Mammary epithelial cell (primary cell): ENCODE measurements at regions not wholly inside any gene's neighbourhood (a gene's known extent, or its start where the extent isn't known, plus 50 kb on each side); places are given as distances from the start of the nearest gene placed in this dataset.

Source experiments
- EZH2 ChIP-seq: IDR thresholded peaks from 2 replicates; pipeline ENCODE4 v1.6.1; 2012; ENCODE audit warnings: low read length, inconsistent platforms, borderline replicate concordance
- TF ChIP-seq, protein P1 (sequence below), 2 donors: IDR thresholded peaks in 1 of 2; conservative IDR thresholded peaks in 1 of 2; 2 replicates each; pipeline ENCODE4 v1.5.1; 2011 to 2012; ENCODE audit warnings: inconsistent platforms in 2 of 2, low read length in 2 of 2, mild to moderate bottlenecking in 2 of 2, control low read depth in 1 of 2, low read depth in 1 of 2; ENCODE audit not compliant: insufficient read depth in 1 of 2; ENCODE audit errors: extremely low read depth in 1 of 2

DNA sequence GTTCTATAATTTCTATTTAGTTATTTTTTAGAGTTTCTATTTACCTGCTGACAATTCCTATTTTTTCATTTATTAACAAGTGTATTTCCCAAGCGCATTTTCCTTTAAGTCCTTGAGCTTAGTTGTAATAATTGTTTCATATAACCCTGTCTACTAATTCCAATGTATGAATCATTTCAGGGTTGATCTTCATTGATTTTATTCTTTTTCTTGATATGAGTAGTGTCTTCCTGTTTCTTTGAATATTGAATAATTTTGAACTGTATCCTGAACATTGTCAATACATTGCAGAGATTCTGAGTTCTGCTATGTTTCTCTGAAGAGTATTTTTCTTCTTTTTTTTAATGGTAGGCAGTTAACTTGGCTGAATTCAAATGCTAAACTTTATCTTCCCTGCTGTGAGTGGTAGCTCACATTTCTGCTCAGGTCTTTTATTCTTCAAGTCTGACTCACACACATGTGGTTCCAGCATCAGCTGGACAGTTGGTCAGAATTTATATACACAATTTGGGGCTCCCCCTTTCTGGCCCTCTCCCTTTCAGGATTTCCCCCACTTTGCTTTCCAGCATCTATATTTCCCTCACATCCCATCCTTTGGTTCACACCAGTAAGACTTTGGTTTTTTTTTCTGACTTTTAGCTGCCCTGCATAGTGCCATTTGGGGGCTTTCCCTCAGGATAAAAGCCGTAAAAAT lies 54.4 kb upstream of the WDR26 start:
- TF ChIP-seq, protein P1, sequence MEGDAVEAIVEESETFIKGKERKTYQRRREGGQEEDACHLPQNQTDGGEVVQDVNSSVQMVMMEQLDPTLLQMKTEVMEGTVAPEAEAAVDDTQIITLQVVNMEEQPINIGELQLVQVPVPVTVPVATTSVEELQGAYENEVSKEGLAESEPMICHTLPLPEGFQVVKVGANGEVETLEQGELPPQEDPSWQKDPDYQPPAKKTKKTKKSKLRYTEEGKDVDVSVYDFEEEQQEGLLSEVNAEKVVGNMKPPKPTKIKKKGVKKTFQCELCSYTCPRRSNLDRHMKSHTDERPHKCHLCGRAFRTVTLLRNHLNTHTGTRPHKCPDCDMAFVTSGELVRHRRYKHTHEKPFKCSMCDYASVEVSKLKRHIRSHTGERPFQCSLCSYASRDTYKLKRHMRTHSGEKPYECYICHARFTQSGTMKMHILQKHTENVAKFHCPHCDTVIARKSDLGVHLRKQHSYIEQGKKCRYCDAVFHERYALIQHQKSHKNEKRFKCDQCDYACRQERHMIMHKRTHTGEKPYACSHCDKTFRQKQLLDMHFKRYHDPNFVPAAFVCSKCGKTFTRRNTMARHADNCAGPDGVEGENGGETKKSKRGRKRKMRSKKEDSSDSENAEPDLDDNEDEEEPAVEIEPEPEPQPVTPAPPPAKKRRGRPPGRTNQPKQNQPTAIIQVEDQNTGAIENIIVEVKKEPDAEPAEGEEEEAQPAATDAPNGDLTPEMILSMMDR (conservative IDR thresholded peaks at IDR 0.05 in 1 of 2, IDR thresholded peaks at IDR 0.05 in 1 of 2; ENCODE audit: extremely low read depth in 1 of 2, insufficient read depth in 1 of 2, low read depth in 1 of 2, low read length in 2 of 2), result no peak
- TF ChIP-seq EZH2, result no peak
